SKM-1 (cell line): ENCODE measurements at regions not wholly inside any gene's neighbourhood (a gene's known extent, or its start where the extent isn't known, plus 50 kb on each side); places are given as distances from the start of the nearest gene placed in this dataset.
"Not testable (repeated sequence)": the region's sequence is repeated elsewhere in the genome, so short reads cannot be mapped to it uniquely, and the experiment has no call there.

ENCODE experiments used
- DNase-seq: peaks from one replicate; lab custom pipeline; 2025; ENCODE audit not compliant: unreplicated experiment; lab: John Stamatoyannopoulos, UW

DNA sequence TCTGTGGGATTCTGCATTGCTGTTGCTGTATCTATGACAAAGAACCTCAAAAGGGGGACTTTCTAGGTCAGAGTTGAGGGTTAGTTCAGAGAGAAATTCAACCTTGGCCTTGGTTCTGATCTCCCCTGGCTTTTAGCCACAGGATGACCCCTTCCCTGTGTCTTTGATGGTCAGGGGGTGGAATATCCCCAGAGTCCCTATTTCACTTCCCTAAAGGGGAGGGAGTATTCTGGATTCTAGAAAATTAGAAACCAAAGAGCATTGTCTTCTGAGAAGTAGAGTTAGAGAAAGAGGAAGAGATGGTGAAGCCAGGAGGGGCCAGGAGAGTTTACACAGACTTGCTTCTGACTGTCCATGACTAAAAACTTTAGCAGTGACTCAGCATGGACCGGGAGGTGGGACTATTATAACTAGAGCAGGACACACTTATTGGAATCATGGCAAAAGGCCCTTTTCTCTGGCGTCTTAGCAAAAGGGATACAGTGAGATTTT is 56.2 kb upstream of the LPAR1 start:
- DNase-seq: peak; percentile 5

DNA sequence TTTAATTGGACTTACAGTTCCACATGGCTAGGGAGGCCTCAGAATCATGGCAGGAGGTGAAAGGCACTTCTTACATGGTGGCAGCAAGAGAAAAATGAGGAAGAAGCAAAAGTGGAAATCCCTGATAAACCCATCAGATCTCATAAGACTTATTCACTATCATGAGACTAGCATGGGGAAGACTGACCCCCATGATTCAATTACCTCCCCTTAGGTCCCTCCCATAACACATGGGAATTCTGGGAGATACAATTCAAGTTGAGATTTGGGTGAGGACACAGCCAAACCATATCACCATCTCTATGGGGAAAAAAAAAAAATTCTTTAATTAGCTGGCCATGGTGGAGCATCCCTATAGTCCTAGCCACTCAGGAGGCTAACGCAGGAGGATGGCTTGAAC is 53.9 kb upstream of the LPAR1 start:
- not testable (repeated sequence) for DNase-seq
